Stimulated activated CD4-positive, alpha-beta T cell treated with anti-CD3 and anti-CD28 coated beads, Interleukin-1b, Interleukin-23, amount 100 ng/mL, for 48 hours (primary cell): ENCODE measurements at regions not wholly inside any gene's neighbourhood (a gene's known extent, or its start where the extent isn't known, plus 50 kb on each side); places are given as distances from the start of the nearest gene placed in this dataset.

Experiments
- DNase-seq: peaks from one replicate; pipeline ENCODE4 v3.0.0-alpha.2; 2020

DNA sequence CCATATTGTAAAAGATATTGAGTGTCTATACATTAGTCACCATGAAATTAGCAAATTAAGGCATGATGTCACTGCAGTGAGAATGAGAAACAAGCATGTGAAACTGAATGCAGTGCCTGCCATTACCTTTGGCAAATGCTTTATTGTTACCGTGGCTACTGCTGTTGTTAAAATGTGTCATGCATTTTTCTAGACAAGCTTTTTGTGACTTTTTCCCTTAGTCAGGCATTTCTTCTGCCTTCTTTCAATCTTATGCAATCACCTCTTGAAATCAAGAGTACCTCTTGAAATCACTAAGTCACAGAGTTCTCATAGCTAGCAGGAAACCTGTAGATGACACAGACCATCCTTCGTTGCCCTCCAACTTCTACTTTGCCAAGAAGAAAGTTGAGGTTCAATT lies 461.7 kb upstream of the TENM4 start:
- DNase-seq = no peak

DNA sequence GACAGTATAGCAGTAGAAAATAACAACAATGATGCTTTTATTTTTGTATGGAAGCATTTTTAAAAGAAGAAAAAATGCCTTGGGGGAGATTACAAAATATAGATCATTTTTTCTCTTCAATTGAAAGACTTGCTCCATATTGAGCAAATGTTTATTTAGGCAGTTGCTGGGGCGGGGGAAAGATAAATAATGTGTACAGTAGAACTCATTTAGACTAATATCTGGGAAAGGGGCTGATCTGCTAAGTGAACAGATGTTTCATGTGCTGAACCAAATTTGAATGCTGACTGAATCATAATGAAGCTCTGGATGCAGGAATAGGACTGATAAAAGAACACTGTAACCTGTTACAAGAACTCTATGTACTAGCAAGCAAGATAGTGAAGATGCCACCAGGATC lies 457.1 kb upstream of the TENM4 start:
- no peak for DNase-seq

DNA sequence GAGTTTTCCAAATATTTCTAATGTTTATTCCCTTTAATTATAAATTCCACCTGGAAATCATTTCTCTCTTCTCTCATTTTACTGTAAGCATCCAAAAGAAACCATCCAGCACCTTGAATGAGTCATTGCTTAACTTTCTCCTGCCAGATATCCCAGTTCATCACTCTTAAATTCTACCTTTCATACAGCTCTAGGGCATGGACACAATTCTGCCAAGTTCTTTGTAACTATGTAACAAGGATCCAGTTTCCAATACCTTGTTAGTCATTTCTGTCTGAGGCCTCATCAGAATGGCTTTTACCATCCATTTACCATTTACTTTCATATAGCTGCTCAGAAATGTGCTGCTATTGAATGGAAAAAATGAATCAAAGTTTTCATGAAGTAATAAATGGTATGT lies 455.4 kb upstream of the TENM4 start:
- no peak for DNase-seq

DNA sequence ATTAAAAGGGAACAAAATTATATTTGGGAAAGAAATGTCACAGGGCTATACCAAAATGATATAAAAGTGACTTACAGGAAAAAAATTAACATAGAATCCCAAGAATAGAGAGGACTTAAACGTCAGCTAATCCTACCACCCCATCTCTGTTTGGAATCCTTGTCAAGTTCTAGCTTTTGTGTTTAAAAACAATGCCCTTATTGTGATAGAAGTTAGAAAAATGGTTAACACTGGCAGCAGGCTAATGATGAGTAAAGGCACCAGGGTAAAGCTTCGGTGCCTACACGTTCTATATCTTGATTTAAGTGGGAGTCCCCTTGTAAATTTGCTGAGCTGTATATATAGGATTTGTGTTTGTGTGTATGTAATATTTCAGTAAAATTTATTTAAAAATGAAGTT lies 453.3 kb upstream of the TENM4 start:
- DNase-seq = no peak

DNA sequence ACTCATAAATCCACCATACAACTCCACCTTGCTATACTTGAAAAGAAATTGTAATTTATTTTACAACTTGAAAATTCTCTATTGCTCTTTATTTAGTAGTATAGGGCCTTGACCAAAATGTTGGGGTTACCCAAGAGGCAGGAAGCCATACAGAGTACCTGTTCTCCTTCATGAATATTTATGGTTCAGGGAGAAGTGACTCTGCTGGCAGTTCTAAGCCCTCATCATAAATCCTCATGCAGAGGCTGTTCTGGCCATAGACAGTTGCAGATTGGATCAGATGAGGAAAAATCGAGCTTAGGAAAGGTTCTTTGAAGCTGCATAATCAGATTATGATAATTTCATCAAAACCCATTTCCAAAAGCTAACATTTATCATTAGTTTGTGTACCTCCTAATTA lies 449.4 kb upstream of the TENM4 start:
- no peak for DNase-seq

DNA sequence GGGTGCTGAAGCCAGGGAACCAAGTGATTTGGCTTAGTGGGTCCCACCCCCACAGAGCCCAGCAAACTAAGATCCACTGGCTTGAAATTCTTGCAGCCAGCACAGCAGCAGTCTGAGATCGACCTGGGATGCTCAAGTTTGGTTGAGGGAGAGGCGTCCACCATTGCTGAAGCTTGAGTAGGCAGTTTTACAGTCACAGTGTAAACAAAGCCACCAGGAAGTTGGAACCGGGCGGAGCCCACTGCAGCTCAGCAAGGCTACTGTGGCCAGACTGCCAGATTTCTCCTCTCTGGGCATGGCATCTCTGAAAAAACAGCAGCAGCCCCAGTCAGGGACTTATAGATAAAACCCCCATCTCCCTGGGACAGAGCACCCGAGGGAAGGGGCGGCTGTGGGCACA lies 424.1 kb upstream of the TENM4 start:
- no peak for DNase-seq

DNA sequence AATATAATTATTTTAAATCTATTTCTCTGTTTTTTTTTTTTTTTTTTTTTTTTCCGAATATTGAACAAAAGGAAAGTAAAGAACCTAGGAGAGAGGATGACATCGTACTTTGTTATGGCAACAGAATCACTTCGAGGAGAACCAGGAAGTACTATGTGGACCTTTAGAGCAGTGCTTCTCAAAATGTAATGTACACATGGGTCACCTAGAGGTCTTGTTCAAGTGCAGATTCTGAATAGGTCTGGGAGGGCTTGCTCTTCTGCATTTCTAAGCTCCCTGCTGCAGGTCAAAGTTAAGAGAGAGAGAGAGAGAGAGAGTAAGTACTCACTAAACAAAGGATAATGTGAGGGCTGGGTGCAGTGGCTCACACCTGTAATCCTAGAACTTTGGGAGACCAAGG lies 419.5 kb upstream of the TENM4 start:
- DNase-seq = no peak

DNA sequence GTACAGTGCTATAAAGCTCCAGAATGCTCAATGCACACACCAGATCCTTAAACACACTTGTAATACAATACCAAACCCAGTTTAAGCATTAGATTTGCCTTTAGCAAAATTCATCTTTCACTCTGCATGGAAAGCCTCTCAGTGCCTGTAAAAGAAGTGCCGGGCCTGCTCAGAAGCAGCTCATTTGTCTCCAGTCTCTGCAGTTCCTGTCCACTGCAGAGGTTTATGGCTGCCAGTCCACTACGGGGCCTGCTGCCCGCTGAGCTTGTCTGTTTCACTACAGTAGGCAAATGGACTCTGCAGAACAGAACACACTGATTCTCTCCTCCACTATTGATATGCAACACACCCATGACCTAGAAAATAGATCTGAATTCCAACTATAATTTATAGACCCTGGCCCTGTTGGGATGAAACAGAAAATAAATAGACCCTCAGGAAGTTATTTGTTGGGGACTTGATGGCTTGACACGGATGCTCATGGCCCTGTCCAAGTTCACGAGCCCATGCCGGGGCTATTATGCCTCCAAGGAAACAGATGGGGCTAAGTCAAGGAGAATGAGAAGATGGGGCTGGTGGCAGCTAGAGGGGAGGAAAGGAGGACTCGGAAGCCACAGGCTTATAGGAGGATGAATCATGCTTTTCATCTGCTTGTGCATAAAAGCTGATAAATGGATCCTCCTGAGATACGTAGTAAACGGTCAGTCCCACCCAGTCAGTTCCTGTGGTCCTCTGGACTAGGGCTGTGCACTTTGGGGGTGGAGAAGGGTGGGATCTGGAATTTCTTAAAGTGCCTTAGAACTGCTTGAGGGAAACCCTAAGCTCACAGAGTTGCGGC lies 416.8 kb upstream of the TENM4 start:
- DNase-seq = no peak

DNA sequence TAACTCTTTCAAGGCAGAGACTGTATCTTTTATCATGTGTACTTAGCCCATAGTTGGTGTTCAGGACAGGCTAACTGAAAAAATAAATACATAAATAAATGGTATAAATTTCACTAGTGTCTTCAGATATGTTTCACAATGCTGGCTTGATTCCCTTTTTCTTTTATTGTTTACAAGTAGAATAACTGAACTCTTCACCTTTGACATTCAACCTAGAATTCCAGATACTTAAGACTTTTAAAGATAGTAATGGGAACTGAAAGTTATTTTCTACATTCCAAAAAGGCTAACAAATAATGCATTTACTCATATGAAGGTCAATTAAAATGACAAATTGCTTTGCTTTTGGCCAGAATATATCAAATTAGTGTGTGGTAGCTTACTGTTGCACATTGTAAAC lies 411.3 kb upstream of the TENM4 start:
- no peak for DNase-seq

DNA sequence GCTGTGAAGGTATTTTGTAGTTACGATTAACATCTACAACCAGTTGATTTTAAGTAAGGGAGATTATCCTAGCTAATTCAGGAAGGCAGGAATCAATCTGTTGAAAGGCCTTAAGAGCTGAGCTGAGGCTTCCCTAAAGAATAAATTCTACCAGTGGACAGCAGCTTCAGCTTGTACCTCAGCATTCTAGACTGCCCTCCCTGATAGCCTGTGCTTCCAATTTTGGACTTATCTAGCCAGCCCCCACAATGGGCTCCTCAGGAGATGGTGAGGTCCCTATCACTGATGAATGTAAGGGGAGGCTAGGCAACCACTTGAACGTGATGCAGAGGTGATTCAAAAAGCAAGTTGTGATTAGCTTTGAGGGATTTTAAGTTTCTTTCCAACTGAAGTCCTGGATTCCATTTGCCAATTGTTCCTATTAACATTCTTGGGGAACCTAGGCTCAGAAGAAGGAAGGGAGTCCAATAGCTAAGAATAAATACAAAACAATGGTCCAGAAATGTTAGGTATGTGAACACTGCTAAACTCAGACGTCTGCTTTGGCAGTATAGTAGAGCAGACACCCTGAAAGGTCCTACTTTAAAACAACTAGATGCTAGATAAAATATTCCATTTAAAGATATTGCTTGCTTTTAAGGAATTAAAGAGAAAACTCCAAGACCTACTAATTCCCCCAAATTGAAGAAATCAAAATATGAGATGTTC lies 404.3 kb upstream of the TENM4 start:
- no peak for DNase-seq

DNA sequence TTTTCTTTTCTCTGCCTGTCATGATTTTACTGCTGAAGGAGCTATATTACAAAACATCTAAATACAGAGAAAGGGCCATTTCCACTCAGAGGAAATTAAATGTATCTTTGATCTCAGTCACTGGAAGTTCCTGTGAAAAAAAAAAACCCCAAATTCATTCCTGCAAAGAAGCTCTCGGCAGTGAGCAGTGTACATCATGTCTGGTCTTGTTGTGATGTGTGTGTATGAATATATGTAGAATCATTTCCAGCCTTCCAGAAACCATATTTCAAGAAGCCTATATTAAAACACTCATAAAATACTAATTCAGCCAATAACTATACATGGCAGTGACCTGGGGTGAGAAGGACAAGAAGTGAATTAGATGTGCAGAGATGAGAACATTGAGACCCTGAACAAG lies 393.2 kb upstream of the TENM4 start:
- no peak for DNase-seq

DNA sequence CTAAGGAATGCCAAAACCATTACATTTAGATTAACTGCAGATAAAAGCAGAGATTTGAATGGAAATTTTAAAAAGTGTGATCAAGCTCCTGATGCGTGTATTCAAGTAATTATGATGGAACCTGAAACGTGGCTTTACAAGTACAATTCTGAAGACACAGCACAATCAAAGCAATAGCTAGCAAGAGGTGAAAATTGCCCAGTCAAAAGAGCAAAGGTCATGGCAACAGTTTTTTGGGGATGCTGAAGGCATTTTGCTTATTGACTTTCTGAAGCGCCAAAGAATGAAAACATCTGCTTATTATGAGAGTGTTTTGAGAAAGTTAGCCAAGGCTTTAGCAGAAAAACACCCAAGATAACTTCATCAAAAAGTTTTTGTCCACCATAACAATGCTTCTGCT lies 389.6 kb upstream of the TENM4 start:
- no peak for DNase-seq

DNA sequence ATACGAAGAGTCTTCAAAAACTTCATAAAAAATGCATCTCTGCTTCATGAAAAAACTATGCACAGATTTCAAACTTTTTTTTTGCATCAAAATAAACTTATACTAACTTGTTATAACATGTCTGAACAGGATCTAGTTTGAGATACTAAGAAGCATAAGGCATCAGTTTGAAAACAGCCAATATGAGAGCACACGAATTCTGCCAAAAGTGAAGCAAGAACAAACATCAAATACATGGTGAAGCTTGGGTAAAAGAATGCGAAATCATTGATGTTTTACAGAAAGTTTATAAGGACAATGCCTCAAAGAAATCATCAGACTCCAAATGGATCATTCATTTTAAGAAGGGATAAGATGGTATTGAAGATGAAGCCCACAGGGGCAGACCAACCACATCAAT lies 389.1 kb upstream of the TENM4 start:
- DNase-seq = no peak

DNA sequence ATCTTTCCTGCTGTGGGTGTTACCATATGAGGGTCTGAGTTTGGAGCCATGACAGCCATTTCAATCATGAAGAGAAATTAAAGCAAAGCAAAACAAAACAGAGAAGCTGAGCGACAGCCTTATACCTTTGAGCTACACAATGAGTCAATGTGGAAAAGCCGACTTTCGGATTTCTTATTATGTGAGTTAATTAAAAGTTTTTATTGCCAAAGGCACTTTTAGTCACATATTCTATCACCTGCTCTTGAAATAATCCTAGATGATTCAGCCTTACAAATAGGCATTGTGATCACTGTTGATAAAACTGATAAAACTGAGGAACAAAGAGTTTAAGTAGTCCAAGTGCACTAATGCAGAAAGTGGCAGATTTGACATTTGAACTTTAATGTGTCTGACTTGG lies 381.9 kb upstream of the TENM4 start:
- no peak for DNase-seq

DNA sequence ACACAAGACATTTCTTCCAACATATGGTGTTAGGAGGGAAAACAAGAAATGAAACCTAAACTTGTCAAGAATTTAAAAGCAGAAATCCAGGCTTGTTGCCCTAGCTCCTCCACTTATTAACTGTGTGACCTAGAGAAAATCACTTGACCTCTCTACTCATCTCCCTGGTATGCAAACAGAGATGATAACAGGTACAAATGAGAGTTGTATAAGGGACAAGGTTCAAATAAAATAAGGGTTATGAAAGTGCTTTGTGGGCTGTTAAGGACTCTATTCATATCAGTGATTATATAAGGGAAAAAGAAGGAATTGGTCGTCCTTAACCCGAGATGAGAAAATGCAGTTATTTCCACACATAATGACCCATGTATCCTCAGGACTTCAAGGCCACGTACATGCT lies 372.7 kb upstream of the TENM4 start:
- DNase-seq = no peak

DNA sequence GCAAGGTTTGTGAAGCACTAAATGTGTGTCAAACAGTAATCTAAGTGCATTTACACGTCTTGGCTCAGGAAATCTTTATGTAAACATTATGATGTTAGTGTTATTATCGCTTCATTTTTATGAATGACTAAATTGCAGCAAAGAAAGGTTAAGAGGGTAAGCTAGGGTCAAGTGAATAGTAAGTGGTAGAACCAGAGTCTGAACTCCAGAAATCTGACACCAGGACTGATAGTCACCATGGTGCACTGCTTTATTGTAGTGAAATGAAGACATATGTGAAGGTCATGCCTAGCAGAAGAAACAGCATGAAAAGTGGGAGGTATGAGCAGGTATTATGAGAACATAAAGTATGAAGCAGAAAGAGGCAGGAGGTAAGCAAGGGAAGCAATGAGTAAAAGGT lies 368.7 kb upstream of the TENM4 start:
- no peak for DNase-seq

DNA sequence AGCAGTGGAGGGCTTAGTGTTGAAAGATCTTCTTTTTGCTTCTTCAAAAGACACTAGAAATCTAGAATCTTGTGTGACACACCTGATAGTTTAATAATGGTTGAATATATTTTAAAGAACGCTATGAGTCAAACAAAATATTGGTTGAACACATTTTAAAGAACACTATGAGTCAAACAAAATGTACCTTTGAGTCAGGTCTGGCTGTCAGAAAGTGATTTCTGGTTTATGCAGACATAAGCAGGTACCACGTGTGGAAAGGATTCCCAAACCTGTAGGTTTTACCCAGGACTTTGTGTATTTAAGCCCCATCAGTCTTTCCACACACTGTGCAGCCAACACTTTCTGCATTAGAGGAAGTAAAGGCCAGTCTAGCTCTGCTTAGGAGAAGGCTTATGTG lies 366.7 kb upstream of the TENM4 start:
- no peak for DNase-seq

DNA sequence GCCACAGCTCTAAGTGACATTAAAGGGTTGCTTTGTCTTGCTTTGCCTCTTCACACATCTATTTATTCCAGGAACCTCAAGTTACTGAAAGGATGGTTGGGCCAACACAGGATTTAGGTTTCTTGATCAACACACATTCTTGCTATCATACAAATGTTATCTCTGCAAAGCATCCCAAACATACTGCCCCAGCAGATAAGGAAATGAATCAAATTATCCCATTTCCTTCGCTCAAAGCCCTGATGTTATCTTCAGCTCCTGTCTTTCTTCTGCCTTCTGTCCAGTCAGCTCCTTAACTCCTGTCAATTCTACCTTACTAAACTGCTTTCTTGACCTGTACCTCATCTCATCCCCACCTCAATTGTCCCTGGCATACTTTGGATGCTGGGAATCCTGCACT lies 355.9 kb upstream of the TENM4 start:
- no peak for DNase-seq

DNA sequence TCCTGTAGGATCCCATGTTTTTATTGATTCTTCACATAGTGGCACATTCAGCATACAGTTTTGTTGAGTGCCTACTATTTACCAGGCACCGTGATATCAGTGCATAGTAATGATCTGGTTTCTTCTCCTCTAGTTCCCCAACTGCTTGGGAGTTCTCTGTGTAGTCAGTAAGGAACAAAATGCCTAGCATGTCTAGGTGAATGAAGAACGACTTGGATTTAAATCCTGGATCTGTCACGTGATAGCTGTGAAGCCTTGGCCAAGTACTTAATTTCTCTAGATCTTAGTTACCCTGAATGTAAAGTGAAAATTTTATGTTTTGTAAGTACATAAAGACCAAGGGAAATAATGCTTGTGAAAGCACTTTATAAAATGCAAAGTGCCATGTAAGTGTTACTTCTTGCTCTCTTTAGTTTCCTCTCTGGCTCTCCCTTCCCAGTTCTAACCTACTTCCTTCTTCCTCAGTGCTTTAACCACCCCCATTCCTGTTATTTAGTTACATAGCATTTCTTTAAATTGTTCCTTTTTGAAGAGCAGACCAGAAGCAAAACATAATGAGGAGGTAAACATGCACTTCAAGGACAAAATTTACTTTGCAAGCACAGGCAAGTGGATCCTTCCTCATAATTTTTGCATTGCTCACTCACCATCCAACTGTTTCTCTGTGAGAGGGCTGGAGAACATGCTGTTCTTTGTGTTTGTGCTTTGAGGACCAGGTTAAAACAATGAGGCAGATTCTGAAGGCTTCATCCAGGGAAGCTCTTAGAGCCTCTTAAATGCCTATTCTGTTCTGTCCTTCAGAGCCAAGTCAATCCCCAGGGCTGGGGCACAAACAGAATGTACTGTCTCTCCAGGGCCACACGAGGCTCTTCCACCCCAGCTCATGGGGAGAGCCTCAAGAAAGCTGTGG lies 353.9 kb upstream of the TENM4 start:
- DNase-seq = no peak

DNA sequence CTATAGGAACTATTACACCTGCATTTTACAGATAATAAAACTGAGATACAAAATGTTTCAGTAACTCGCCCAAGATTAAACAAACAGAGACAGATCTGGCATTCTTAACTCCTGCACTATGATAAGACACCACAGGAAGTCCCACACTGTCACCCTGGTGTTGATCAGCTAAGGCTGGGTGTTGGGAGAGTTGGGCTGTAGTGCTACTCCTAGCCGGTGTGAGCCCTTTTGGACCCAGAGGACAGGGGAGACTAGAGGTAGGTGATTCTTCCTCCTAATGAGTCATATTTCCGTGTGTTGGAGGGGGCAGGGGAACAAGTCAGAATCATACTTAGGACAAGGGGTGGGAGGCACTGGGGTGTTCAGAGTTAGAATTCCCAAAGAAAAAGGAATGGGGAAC lies 353.2 kb upstream of the TENM4 start:
- no peak for DNase-seq

DNA sequence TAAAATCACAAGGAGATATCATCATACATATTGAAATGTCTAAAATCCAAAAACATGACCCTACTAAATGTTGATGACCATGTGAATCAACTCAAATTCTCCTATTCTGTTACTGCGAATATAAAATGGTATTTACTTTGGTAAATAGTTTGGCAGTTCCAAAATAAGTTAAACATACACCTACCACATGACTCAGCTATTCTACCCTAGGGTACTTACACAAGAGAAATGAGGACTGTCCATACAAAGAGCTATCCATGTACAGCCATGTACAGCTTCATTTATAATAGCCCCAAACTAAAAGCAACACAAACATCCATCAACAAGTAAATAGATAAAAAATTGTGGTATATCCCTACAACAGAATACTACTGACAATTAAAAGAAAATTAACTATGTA lies 346.1 kb upstream of the TENM4 start:
- no peak for DNase-seq

DNA sequence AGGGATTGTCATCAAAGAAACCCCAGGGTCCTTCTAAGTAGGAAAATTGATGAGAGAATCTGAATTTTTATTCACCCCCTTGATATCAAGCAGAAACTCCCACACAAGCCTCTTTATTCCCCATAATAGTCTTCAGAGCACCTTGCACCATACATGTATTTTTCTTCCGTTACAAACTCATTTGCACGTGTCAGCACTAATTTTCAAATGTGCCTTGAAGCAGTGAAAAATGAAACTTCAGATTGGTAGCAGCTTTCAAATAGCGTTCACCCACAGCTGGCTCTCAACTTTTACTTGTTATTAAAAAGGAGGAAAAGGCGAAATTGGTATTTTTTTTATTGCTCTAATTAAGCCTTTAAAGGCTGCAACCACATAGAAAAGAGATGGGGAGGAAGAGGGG lies 343.0 kb upstream of the TENM4 start:
- DNase-seq = no peak

DNA sequence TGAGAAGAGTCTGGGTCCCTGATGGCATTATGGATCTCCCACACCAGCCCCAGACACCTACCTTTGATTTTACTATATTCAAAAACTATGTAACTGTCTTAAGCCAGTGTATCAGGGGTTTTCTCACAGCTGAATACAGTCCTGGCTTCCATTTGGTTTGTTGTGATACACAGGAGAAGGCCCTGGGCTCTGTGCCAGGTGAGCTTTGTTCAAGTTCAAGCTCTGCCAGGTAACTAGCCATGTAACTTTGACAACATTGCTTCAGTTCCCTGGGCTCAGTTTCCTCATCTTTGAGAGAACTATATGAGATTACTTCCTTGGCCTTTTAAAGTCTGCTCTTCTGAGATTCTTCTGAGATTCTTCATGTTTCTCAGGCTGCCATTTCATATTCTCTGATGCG lies 327.5 kb upstream of the TENM4 start:
- DNase-seq = no peak
